ENCODE measurements at regions not wholly inside any gene's neighbourhood (a gene's known extent, or its start where the extent isn't known, plus 50 kb on each side); places are given as distances from the start of the nearest gene placed in this dataset.

DNA sequence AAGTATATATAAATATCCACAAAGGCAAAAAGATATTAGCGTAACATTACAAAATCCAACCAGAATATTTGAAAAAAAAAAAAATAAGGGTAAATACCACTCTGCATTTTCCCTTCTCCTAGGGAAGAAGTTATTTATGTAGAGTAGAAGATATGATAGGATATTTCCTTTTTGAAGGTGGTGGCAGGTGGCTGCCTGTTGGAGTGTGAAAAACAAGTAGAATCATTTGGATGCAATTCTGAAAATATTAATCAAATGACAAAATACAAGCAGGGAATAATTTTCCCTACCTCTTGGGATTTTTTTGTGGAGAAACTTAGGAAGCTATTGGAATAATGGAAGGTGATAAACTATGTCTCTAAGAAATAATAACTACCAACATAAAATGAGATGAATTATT, 62.5 kb upstream of the OGFRL1 start:
- TF ChIP-seq, protein P1, sequence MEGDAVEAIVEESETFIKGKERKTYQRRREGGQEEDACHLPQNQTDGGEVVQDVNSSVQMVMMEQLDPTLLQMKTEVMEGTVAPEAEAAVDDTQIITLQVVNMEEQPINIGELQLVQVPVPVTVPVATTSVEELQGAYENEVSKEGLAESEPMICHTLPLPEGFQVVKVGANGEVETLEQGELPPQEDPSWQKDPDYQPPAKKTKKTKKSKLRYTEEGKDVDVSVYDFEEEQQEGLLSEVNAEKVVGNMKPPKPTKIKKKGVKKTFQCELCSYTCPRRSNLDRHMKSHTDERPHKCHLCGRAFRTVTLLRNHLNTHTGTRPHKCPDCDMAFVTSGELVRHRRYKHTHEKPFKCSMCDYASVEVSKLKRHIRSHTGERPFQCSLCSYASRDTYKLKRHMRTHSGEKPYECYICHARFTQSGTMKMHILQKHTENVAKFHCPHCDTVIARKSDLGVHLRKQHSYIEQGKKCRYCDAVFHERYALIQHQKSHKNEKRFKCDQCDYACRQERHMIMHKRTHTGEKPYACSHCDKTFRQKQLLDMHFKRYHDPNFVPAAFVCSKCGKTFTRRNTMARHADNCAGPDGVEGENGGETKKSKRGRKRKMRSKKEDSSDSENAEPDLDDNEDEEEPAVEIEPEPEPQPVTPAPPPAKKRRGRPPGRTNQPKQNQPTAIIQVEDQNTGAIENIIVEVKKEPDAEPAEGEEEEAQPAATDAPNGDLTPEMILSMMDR (IDR thresholded peaks at IDR 0.05): no peak
- no peak for TF ChIP-seq POLR2AphosphoS5 (IDR thresholded peaks at IDR 0.05; ENCODE audit: low read depth, low read length)
- TF ChIP-seq TCF7L2 (IDR thresholded peaks at IDR 0.05; ENCODE audit: low read depth, low read length): no peak
- TF ChIP-seq, protein P2, sequence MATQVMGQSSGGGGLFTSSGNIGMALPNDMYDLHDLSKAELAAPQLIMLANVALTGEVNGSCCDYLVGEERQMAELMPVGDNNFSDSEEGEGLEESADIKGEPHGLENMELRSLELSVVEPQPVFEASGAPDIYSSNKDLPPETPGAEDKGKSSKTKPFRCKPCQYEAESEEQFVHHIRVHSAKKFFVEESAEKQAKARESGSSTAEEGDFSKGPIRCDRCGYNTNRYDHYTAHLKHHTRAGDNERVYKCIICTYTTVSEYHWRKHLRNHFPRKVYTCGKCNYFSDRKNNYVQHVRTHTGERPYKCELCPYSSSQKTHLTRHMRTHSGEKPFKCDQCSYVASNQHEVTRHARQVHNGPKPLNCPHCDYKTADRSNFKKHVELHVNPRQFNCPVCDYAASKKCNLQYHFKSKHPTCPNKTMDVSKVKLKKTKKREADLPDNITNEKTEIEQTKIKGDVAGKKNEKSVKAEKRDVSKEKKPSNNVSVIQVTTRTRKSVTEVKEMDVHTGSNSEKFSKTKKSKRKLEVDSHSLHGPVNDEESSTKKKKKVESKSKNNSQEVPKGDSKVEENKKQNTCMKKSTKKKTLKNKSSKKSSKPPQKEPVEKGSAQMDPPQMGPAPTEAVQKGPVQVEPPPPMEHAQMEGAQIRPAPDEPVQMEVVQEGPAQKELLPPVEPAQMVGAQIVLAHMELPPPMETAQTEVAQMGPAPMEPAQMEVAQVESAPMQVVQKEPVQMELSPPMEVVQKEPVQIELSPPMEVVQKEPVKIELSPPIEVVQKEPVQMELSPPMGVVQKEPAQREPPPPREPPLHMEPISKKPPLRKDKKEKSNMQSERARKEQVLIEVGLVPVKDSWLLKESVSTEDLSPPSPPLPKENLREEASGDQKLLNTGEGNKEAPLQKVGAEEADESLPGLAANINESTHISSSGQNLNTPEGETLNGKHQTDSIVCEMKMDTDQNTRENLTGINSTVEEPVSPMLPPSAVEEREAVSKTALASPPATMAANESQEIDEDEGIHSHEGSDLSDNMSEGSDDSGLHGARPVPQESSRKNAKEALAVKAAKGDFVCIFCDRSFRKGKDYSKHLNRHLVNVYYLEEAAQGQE (IDR thresholded peaks at IDR 0.05; ENCODE audit: insufficient read depth in 1 of 2, low read depth in 2 of 2, low read length in 1 of 2): no peak
- TF ChIP-seq SIN3A (IDR thresholded peaks at IDR 0.05; ENCODE audit: borderline replicate concordance, insufficient read depth, low read depth, low read length): no peak
